GM20000 (cell line): ENCODE measurements at regions not wholly inside any gene's neighbourhood (a gene's known extent, or its start where the extent isn't known, plus 50 kb on each side); places are given as distances from the start of the nearest gene placed in this dataset.

ENCODE experiments used
- DNase-seq: peaks from one replicate; pipeline ENCODE4 v3.0.0; 2012; ENCODE audit warnings: low spot score
- CTCF ChIP-seq: IDR thresholded peaks from 2 replicates; pipeline ENCODE4 v1.5.1; 2012; ENCODE audit warnings: mild to moderate bottlenecking, control low read depth; ENCODE audit errors: extremely low read depth, missing control alignments

GRCh38 chr22:27400811-27401210 is 400.7 kb downstream of the MN1 start:
- no peak for TF ChIP-seq CTCF
- DNase-seq, result no peak

DNA sequence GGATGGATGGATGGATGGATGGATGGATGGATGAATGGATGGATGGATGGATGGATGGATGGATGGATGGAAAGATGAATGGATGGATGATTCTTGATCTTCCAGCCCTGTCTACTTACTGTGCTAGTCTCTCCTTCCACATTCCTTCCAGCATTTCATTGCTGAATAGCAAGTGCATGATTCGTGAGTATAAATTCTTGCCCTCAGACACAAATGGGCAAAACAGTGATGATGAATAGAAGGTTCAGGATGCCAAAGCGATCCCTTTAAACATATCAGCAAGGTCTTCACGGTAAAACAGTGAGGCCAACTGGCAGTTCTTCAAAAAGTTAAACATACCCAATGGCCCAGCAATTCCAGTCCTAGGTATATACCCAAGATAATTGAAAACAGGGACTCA is 400.2 kb downstream of the MN1 start:
- no peak for DNase-seq
- TF ChIP-seq CTCF, result no peak

DNA sequence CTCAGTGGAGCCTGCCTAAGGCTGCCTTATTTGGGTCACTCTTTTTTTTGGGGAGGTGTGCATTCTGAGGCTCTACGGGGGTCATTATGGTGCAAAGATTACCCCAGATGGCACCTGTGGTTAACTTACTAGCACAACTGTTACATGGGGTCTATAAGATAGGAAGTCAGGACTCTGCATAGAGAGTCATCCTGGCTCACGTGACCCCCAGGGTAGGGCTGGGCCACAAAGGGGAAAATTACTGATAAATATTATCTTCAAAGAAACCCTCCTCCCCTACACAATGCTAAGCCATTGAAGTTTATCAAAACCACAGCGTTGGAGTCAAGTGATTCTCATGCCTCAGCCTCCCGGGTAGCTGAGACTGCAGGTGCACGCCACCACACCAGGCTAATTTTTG is 397.1 kb downstream of the MN1 start:
- no peak for TF ChIP-seq CTCF

GRCh38 chr22:27405672-27406388 is 395.7 kb downstream of the MN1 start:
- TF ChIP-seq CTCF, result peak; percentile 28
- peak; percentile 38 for DNase-seq

More for the DNA sequence above, 397.1 kb downstream of the MN1 start:
- DNase-seq, result no peak

DNA sequence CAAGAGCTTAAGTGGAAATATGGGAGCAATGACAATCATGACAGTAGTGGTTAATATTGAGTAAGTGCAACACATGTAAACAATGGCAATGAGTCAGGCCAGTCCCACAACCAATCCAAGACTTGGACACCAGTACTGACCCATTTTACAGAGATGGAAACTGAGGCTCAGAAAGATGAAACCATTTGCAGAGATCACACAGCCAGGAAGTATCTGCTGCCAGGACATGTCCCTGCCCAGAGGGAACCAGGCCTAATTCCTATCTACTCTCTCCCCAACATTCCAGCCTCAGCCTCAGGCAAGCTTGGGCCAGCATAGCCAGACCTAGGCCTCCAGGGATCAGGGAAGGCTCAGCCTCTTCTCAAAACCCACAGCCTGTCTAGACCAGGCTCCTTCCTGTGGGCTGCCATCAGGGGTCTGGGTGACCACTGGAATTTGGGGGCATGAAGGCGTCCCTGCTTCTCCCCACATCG is 395.1 kb downstream of the MN1 start:
- no peak for TF ChIP-seq CTCF
- no peak for DNase-seq

DNA sequence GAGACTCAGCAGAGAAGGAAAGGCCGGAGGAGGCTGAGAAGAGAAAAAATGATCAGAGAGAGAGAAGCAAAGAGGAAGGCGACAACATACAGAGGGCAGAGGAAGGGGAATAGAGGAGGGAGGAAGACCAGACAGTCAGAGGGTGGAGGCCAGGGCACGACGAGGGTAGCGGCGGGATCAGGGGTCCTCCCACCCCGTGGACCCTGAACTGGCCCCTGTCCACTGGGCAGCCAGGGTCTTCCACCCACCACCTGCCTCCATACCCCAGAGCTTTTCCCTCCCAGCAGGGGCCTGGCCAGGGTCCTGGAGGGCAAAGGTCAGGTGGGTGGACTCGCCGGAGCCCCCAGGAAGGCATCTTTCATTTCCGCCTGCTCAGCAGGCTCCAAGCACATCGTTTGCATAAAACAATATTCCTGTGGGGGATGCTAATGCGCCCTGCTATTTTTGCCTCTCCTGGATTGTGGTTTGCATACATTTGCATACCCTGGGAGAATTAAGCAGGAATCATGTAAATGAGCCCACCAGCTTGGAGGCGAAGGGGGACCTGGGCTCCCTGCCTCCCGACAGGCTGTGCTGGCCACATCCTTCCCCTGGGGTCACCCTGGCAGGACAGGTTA is 394.1 kb downstream of the MN1 start:
- TF ChIP-seq CTCF, result no peak
- DNase-seq, result no peak

- DNase-seq, result no peak
These were observed 393.5 kb downstream of the MN1 start for GRCh38 chr22:27408068-27408467.

More at GRCh38 chr22:27408068-27408467, 393.5 kb downstream of the MN1 start:
- no peak for TF ChIP-seq CTCF
